ENCODE measurements at regions not wholly inside any gene's neighbourhood (a gene's known extent, or its start where the extent isn't known, plus 50 kb on each side); places are given as distances from the start of the nearest gene placed in this dataset.
"Not testable (repeated sequence)": the region's sequence is repeated elsewhere in the genome, so short reads cannot be mapped to it uniquely, and the experiment has no call there.

DNA sequence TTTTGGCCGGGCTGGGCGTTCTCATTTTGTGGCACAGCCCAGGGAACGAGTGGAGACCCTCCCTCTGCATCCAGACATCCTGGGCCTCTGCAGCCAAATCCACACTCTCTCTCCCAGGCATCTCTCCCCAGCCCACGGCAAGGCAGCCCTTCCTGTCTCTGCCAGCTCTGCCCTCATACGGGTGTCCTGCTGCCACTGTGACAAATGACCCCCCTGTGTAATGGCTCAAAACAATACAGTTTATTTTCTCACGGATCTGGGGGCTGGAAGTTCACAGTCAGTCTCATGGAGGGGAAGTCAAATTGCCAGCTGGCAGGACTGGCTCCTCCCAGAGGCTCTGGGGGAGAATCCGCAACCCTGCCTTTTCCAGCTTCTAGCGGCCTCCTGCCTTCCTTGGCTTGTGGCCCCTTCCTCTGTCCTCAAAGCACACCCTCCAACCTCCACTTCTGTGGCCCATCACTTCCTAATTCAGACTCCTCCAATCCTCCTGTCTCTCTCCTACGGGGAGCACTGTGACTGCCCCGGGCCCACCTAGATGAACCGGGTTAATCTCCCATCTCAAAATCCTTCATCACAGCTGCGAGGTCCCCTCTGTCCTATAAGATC, 70.2 kb upstream of the COL5A1 start:
- H3K4me3 ChIP-seq (ENCODE audit: control insufficient read depth, low read depth, low read length) = no peak overlapping the region
- no peak for TF ChIP-seq CTCF (conservative IDR thresholded peaks at IDR 0.05; ENCODE audit: control insufficient read depth, insufficient read depth, low read depth, low read length)
- no peak for DNase-seq (ENCODE audit: low read depth)

DNA sequence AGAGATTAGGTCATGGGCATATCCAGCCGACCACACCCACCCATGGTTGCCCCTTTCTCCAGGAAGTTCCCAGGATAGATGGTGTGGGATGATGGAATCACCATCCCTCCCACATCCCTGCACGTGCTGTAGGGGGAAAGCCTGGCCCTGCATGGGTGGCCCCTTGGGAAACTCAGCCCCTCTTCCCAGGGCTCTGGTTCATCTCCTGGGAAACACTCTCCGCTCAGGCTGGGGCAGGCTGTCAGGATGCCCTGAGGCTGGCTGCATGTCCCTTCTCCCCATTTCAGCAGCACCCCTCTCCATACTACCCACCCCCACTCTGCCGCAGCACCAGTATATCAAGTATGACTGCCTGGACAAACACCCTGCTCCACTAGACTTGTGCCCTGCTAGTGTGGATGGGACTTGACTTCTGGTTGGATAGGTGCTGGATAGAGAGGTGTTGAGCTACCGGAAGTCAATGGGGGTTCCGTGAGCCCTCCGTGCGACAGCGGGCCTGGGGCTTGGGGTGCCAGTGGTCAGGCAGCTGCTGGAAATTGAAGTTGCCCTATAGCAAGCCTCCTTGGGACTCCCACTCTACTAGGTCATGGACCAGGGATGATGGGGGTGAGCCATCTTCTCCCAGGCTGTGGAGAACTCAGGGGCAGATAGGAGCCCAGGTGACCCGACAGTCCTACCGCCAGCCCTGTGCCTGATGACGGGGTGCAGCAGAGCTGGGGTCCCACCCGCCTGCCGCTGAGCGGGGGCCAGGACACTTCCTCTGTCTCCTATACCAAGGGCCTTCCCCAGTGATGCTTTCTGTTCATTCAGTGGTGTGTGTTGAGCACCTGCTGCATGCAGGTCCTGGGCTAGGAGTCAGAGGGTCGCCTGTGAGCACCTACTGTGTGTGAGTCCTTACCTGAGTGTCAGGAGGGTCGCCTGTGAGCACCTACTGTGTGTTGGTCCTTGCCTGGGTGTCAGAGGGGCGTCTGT, 69.4 kb upstream of the COL5A1 start:
- DNase-seq (ENCODE audit: low read depth) = no peak
- TF ChIP-seq CTCF (conservative IDR thresholded peaks at IDR 0.05; ENCODE audit: control insufficient read depth, insufficient read depth, low read depth, low read length) = no peak
- no peak overlapping the region for H3K4me3 ChIP-seq (ENCODE audit: control insufficient read depth, low read depth, low read length)

GRCh38 chr9:134574686-134575085, 66.9 kb upstream of the COL5A1 start:
- not testable (repeated sequence) for DNase-seq (ENCODE audit: low read depth); H3K4me3 ChIP-seq (ENCODE audit: control insufficient read depth, low read depth, low read length)

DNA sequence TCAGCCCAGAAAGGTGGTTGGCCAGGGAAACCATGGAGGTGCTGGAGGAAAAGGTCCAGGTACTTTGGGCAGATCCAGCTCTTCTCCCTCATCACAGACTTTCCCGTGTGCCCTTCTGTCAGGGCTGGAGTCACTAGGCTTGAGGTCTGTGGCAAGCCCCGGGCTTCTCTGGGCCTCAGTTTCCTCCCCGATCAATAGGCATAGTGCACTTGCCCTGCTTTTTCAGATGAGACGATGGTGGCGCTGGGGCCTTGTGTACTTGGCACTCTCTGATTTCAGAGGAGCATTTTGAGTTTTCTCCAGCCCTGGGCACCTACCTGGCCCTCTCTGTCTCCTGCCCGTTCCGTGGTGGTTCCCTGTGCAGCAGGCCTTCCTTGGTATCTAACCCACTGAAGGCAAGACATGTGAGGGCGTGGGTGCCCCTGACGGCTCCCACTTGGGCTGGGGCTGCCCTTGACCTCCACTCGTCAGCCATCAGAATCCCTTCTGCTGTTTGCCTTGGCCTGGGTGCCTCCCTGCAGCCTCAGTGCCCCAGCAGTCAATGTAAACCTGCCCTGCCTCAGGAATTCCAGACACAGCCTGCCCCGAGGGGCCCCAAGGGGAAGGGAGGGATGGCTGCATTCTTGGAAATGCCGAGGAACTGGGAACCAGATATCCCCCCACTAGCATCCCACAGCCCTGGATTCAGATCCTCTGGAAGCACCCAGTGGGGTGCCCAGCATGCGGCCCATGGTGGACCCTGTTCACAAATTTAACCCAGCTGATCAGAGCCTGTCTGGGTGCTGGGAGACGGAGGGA, 66.3 kb upstream of the COL5A1 start:
- no peak for DNase-seq (ENCODE audit: low read depth)
- no peak overlapping the region for H3K4me3 ChIP-seq (ENCODE audit: control insufficient read depth, low read depth, low read length)
- no peak for TF ChIP-seq CTCF (conservative IDR thresholded peaks at IDR 0.05; ENCODE audit: control insufficient read depth, insufficient read depth, low read depth, low read length)

- DNase-seq (ENCODE audit: low read depth) = no peak
- no peak for TF ChIP-seq CTCF (conservative IDR thresholded peaks at IDR 0.05; ENCODE audit: control insufficient read depth, insufficient read depth, low read depth, low read length)
- no peak overlapping the region for H3K4me3 ChIP-seq (ENCODE audit: control insufficient read depth, low read depth, low read length)
Measured at GRCh38 chr9:134575901-134576176, 65.8 kb upstream of the COL5A1 start.

DNA sequence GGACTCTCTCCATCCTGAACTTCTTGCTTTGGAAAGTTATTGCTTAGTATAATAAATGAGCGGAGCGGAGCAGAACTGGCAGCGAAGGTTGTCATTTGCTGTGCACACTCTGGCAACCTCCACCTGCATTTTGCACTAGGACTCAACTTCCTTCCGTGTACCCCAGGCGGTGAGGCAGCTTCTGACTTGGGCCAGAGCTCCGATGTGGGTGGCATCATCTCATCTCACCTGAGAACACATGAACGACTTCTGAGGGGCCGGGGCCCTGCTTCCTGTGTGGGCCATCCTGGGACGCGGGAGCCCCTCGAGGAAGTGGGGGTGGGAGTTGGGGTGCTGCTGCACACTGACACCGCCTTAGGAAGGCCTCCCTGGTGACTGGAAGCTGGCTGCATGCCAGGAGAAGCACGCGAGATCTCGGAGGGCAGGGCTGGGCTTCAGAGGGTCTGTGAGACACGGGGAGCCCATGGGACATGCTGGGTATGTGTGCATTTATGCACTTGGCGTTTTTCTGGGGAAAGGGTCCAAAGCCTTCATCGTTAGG, 56.5 kb upstream of the COL5A1 start:
- no peak for DNase-seq (ENCODE audit: low read depth)
- no peak overlapping the region for H3K4me3 ChIP-seq (ENCODE audit: control insufficient read depth, low read depth, low read length)
- TF ChIP-seq CTCF (conservative IDR thresholded peaks at IDR 0.05; ENCODE audit: control insufficient read depth, insufficient read depth, low read depth, low read length) = no peak

Data from fibroblast of mammary gland (primary cell).